SIG-M5 (cell line): ENCODE measurements at regions not wholly inside any gene's neighbourhood (a gene's known extent, or its start where the extent isn't known, plus 50 kb on each side); places are given as distances from the start of the nearest gene placed in this dataset.

Experiments
- DNase-seq: peaks from one replicate; lab custom pipeline; 2025; lab: John Stamatoyannopoulos, UW

- DNase-seq, result no peak
Observed at GRCh38 chr7:25847336-25848070, 304.5 kb upstream of the NFE2L3 start.

GRCh38 chr7:25849500-25850184, 302.4 kb upstream of the NFE2L3 start:
- no peak for DNase-seq

- no peak for DNase-seq
Observed at GRCh38 chr7:25850216-25850615, 301.8 kb upstream of the NFE2L3 start.

- no peak for DNase-seq
Observed at GRCh38 chr7:25850735-25851134, 301.3 kb upstream of the NFE2L3 start.

GRCh38 chr7:25851332-25852210, 300.4 kb upstream of the NFE2L3 start:
- no peak for DNase-seq

GRCh38 chr7:25852211-25852938, 299.6 kb upstream of the NFE2L3 start:
- no peak for DNase-seq

- no peak for DNase-seq
Observed at GRCh38 chr7:25852939-25853271, 299.1 kb upstream of the NFE2L3 start.

- no peak for DNase-seq
Observed at GRCh38 chr7:25853314-25853713, 298.7 kb upstream of the NFE2L3 start.

- no peak for DNase-seq
Observed at GRCh38 chr7:25854059-25854458, 297.9 kb upstream of the NFE2L3 start.

- peak; percentile 93 for DNase-seq
Observed at GRCh38 chr7:25854608-25855497, 297.1 kb upstream of the NFE2L3 start.

GRCh38 chr7:25855854-25856782, 295.9 kb upstream of the NFE2L3 start:
- DNase-seq, result no peak

- DNase-seq, result peak; percentile 44
Observed at GRCh38 chr7:25857376-25858067, 294.5 kb upstream of the NFE2L3 start.

- no peak for DNase-seq
Observed at GRCh38 chr7:25858200-25858524, 293.8 kb upstream of the NFE2L3 start.

GRCh38 chr7:25858525-25859411, 293.2 kb upstream of the NFE2L3 start:
- no peak for DNase-seq

GRCh38 chr7:25859412-25860274, 292.4 kb upstream of the NFE2L3 start:
- no peak for DNase-seq

GRCh38 chr7:25860275-25861163, 291.5 kb upstream of the NFE2L3 start:
- no peak for DNase-seq

- no peak for DNase-seq
Observed at GRCh38 chr7:25861164-25861496, 290.9 kb upstream of the NFE2L3 start.
